BLaER1 treated with 17β-estradiol and CSF1 and Interleukin-3, amounts not matched to agents 10 nM and 100 nM (cell line): ENCODE measurements at regions not wholly inside any gene's neighbourhood (a gene's known extent, or its start where the extent isn't known, plus 50 kb on each side); places are given as distances from the start of the nearest gene placed in this dataset.

Experiments used
- H3K27ac ChIP-seq, 11 experiments: shearing (Covaris generic); formaldehyde crosslinking; 2 replicates each; pipeline ENCODE4 v1.8.1; 2022
- H3K27me3 ChIP-seq, 11 experiments: shearing (Covaris generic); formaldehyde crosslinking; 2 replicates each; pipeline ENCODE4 v1.8.1; 2022
- H3K36me3 ChIP-seq, 11 experiments: shearing (Covaris generic); formaldehyde crosslinking; 2 replicates each; pipeline ENCODE4 v1.8.1; 2022
- H3K4me1 ChIP-seq, 10 experiments: shearing (Covaris generic); formaldehyde crosslinking; 2 replicates each; pipeline ENCODE4 v1.8.1; 2022
- H3K4me2 ChIP-seq, 11 experiments: shearing (Covaris generic); formaldehyde crosslinking; 2 replicates each; pipeline ENCODE4 v1.8.1; 2022
- H3K4me3 ChIP-seq, 10 experiments: shearing (Covaris generic); formaldehyde crosslinking; 2 replicates each; pipeline ENCODE4 v1.8.1; 2022
- H3K9ac ChIP-seq, 11 experiments: shearing (Covaris generic); formaldehyde crosslinking; 2 replicates each; pipeline ENCODE4 v1.8.1; 2022
- H3K9me3 ChIP-seq, 11 experiments: shearing (Covaris generic); formaldehyde crosslinking; replicated peaks in 1 of 11; 2 replicates each; pipeline ENCODE4 v1.8.1; 2022
- H4K20me1 ChIP-seq, 11 experiments: shearing (Covaris generic); formaldehyde crosslinking; 2 replicates each; pipeline ENCODE4 v1.8.1; 2022
- Cebpa-rat ChIP-seq, 11 experiments: shearing (Covaris generic); IDR thresholded peaks; 2 replicates each; pipeline ENCODE4 v1.8.1; 2022

DNA sequence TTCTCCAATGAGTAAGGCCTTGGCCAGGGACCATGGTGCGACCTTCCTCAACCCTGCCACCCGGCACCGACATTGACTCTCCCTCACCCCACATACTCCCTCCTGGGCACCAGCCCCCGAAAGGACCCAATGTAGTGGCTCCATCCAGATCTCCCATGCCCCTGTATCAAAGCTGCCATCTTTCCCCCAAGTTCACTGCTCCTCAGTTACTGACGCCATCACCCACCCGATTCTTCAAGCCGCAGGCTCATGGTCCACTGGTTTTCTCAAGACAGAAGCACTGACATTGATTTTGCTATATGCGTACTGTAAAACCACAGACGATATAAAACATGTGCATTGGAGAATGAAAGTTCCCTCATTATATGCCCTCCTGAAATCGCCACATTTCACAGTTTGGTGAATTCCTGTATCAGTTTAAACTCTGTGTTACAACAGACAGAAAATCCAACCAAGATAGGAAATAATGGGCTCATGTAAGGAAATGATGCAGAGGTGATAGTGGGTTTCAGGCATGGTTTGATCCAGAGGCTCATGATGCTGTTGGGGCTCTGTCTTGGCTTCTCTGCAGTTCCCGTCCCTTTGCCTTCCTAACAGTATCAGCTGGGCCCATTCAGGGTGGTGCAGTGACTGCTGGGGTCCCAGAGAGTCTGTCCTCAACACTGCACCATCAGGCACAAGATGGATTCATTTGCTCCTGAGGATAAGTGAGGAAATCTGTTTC lies 207.3 kb upstream of the IER5L start:
- H3K27ac ChIP-seq: peak overlapping the region in 1 of 11 experiments; percentile 82; a peak in 2 of 22 replicates
- H3K4me3 ChIP-seq: no peak overlapping the region
- no peak for TF ChIP-seq Cebpa-rat (IDR thresholded peaks at IDR 0.05)

DNA sequence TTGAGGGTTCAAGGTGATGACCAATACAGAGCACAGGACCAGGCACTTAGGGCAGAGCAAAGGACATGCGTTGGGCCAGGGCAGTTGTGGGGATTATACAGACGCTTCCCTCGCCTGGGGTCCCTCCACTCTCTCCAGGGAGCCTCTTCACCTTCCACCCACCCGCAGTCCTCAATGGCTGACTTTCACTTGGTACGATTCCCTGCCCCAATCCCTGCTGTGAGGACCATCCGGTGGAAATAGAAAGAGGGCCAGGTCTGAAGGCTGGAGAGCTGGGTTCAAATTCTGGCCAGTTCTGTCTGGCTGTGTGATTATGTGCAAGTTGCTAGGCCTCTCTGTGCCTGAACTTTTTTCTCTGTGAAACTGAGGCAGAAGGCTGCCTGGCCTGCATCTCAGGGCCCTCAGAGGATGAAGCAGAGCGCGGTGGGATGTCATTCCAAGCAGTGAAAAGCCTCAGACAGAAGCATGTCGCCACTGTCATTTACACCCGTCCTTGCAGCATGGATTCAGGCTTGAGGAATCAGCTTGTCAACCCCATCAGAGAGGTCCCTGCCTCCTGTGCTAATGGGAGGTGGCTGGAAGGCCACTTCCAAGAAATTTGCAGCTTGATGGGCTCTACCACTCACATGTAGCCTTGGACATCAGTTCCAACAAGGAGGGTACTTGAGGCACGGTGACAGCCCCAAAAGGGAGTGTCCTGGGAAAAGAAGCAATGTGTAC lies 206.6 kb upstream of the IER5L start:
- no peak for TF ChIP-seq Cebpa-rat (IDR thresholded peaks at IDR 0.05)
- H3K27me3 ChIP-seq: peaks cover 0 to 2% (median 0%) of the 10 kb centered on the region in 11 experiments; a peak in 2 of 22 replicates
- no peaks in the 10 kb centered on the region for H4K20me1 ChIP-seq
- peak overlapping the region; percentile 73 to 98 (median 93); a peak in 21 of 22 replicates for H3K4me2 ChIP-seq
- H3K9ac ChIP-seq: peak overlapping the region in 3 of 11 experiments; percentile 80 to 88 (median 81); a peak in 6 of 22 replicates
- no peaks in the 10 kb centered on the region for H3K36me3 ChIP-seq
- peak overlapping the region in 2 of 10 experiments; percentile 57 to 73; a peak in 4 of 20 replicates for H3K4me3 ChIP-seq
- H3K4me1 ChIP-seq: peaks cover 19 to 50% (median 46%) of the 10 kb centered on the region in 10 experiments
- peak overlapping the region in 7 of 11 experiments; percentile 73 to 92 (median 83); a peak in 11 of 22 replicates for H3K27ac ChIP-seq
- no peaks in the 10 kb centered on the region for H3K9me3 ChIP-seq

More for the DNA sequence above, 207.3 kb upstream of the IER5L start:
- Histone ChIP-seq H3K4me1 (peaks cover 19 to 50% (median 46%) of the 10 kb centered on the region in 10 experiments), H3K4me2 (peak overlapping the region in 9 of 11 experiments; percentile 73 to 98 (median 92); a peak in 18 of 22 replicates), H4K20me1 (no peaks in the 10 kb centered on the region), H3K9ac (no peak overlapping the region), H3K36me3 (no peaks in the 10 kb centered on the region), H3K27me3 (no peaks in the 10 kb centered on the region), H3K9me3 (no peaks in the 10 kb centered on the region)

DNA sequence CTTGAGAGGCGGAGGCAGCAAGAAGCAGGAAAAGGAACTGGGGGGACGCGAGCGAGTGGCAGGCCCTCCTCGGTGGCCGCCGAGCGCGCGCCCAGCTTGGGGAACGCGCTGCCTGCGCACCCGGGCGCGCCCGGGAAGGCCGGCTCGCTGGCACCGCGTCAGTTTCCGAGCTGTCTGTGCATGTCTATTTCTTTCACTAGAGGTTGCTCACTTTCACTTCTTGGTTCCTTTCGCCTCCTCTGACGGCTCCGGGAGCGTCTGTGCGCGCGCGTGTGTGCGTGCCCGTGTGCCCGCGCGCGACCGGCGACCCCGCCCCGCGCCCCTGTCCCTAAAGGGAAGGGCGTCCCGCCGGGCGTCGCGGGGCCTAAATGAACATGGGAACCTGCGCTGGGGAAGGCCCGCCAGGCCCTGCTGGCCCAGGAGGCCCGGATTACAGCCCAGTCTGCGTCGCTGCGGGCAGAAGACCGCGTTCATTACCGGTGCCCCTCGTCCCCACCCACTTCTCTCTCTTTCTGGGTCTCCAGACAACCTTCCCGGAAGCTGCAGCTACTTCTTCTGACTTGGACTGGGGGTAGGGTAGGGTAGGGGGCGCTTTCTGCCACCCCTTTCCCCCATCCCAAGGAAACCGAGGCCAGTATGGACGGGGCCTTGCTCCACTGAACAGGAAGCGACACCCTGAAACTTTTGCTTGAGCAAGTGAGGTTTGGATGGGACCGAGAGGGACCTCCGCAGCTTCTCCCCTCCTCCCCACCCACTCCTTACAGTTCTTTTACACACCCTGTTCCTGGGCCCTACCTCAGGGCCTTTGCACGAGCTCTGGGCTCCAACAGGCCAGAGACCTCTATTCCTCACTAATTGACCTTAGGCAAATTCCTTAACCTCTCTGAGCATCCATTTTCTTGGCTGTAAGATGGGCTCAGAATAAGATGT lies 205.8 kb upstream of the IER5L start:
- Histone ChIP-seq H3K9ac (peak overlapping the region; percentile 75 to 88 (median 82)), H3K4me3 (peak overlapping the region; percentile 43 to 73 (median 59)), H3K9me3 (no peaks in the 10 kb centered on the region), H3K4me1 (peaks cover 19 to 52% (median 46%) of the 10 kb centered on the region in 10 experiments), H3K27me3 (peaks cover 4 to 11% (median 8%) of the 10 kb centered on the region in 11 experiments), H4K20me1 (no peaks in the 10 kb centered on the region), H3K36me3 (no peaks in the 10 kb centered on the region), H3K4me2 (peak overlapping the region; percentile 73 to 98 (median 93)), H3K27ac (peak overlapping the region; percentile 73 to 92 (median 83))
- TF ChIP-seq Cebpa-rat (IDR thresholded peaks at IDR 0.05): no peak

DNA sequence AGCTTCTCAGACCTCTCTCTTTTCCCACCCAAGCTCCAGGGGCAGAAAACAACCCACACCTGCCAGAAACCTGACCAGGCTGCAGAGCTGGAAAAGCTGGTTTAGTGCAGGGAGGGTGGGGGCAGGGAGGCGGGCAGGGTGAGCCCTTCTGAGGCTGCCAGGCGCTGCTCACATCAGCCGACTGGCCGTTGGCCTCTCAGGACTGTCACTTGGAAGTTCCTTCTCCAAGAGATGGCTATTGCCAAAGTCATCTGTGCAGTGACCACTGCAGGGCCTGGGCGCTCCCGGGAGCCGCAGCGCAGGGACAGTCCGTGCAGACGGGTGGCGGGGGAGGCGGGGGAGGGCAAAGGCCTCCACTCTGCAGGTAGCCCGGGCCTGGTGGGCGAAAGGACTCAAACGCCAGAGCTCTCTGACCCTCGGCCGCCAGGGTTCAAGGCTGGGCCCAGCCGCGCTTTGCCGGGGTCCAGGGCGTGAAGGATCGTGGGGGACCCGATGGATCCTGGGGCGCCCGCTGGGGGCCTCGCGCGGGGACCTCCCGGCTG lies 205.0 kb upstream of the IER5L start:
- Histone ChIP-seq H3K36me3 (no peaks in the 10 kb centered on the region), H3K9me3 (no peaks in the 10 kb centered on the region), H3K4me3 (peak overlapping the region; percentile 43 to 73 (median 59)), H3K4me2 (peak overlapping the region; percentile 73 to 98 (median 93)), H3K9ac (peak overlapping the region; percentile 75 to 88 (median 82)), H3K27me3 (peaks cover 12 to 18% (median 16%) of the 10 kb centered on the region in 11 experiments), H3K4me1 (peaks cover 24 to 60% (median 53%) of the 10 kb centered on the region in 10 experiments), H4K20me1 (no peaks in the 10 kb centered on the region), H3K27ac (peak overlapping the region; percentile 73 to 92 (median 83))
- no peak for TF ChIP-seq Cebpa-rat (IDR thresholded peaks at IDR 0.05)

DNA sequence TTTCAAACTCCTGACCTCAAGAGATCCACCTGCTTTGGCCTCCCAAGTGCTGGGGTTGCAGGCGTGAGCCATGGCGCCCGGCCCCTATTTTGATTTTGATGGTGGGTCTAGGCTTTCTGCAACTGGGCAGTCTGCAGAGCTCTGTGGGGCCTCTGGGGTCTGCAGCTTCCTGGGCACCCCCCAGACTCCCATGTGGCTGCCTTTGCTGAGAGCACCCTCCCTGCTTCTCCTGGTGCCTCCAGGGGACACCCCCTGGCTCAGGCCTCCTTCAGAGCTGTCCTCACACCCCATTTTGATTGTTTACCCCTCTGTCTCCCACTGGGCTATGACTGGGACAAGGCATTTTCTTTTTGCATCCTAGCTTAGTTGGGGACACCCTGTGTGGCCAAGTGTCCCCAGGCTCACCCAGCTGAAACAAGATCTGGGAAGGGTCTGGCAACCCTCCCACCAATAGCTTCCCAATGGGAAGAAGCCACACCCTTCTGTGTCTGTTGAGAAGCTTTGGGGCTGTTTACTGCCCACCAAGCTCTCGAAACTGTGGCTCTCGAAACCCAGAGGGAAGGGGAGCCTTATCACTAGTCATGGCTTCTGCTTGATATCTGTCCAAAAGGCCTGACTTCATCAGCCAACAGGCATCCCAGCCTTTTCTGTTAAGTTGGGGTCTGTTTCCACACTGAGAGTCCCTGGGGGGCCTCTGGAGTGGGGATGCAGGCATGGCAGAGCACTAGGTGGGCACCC lies 204.4 kb upstream of the IER5L start:
- no peak for TF ChIP-seq Cebpa-rat (IDR thresholded peaks at IDR 0.05)
- H3K27me3 ChIP-seq: peaks cover 18 to 24% (median 22%) of the 10 kb centered on the region in 11 experiments
- H4K20me1 ChIP-seq: no peaks in the 10 kb centered on the region
- H3K27ac ChIP-seq: peak overlapping the region in 5 of 11 experiments; percentile 11 to 88 (median 83); a peak in 5 of 22 replicates
- peak overlapping the region; percentile 73 to 98 (median 93) for H3K4me2 ChIP-seq
- H3K4me3 ChIP-seq: peak overlapping the region in 4 of 10 experiments; percentile 53 to 63 (median 58); a peak in 7 of 20 replicates
- H3K4me1 ChIP-seq: peaks cover 28 to 66% (median 59%) of the 10 kb centered on the region in 10 experiments
- H3K9ac ChIP-seq: peak overlapping the region in 8 of 11 experiments; percentile 80 to 88 (median 82); a peak in 12 of 22 replicates
- no peaks in the 10 kb centered on the region for H3K36me3 ChIP-seq
- no peaks in the 10 kb centered on the region for H3K9me3 ChIP-seq

DNA sequence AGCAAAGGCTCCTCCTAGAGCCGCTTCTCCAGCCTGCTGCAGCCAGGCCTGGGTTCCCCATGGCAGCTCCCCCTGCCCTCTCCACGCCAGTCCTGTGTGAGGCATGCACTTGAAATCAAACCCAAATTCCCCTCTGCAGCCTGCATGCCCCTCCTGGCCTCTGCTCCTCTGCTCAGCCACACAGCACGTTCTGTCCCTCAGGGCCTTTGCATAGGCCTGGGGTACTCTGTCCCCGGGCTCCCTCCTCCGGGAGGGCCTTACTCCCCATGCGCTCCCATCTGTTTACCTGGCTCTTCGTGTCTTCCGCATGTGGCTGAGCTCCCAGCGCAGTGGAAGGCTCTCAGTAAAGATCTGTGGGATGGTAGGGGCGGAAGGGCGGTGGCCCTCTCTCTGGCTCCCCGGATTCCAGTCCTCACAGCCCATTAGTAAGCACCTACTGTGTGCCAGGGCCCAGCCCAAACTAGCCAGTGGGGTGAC lies 203.5 kb upstream of the IER5L start:
- no peak overlapping the region for H3K27ac ChIP-seq

DNA sequence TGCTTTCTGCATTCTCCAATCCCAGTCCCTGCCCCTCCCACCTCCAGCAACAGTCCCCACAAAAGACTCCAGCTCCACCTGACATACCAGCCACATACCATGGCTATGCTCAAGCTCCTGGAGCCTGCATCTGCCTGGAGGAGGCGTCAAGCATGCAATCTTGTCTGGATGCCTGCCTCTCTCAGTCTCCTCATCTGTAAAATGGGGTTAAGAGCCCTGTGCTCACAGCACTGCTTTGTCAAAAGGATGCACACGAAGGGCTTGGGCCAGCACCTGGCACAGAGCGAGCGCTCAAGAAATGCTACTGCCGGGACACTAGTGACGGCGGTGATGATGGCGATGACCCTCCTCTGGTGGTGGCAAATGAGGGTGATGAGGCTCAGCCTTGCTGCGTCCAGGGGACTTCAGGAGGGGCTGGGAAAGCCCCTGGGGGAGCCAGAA lies 202.9 kb upstream of the IER5L start:
- H3K4me1 ChIP-seq: peaks cover 28 to 55% (median 53%) of the 10 kb centered on the region in 10 experiments
- no peak overlapping the region for H3K4me3 ChIP-seq
- no peak overlapping the region for H3K27ac ChIP-seq
- TF ChIP-seq Cebpa-rat (IDR thresholded peaks at IDR 0.05): no peak
- H4K20me1 ChIP-seq: no peaks in the 10 kb centered on the region
- H3K36me3 ChIP-seq: no peaks in the 10 kb centered on the region
- H3K9me3 ChIP-seq: no peaks in the 10 kb centered on the region
- H3K27me3 ChIP-seq: peaks cover 22 to 33% (median 28%) of the 10 kb centered on the region in 11 experiments
- no peak overlapping the region for H3K4me2 ChIP-seq
- H3K9ac ChIP-seq: no peak overlapping the region

More for the DNA sequence above, 203.5 kb upstream of the IER5L start:
- Histone ChIP-seq H3K4me2 (no peak overlapping the region), H3K4me3 (no peak overlapping the region), H3K27me3 (peaks cover 22 to 32% (median 27%) of the 10 kb centered on the region in 11 experiments), H3K9me3 (no peaks in the 10 kb centered on the region), H3K9ac (no peak overlapping the region), H3K36me3 (no peaks in the 10 kb centered on the region), H4K20me1 (no peaks in the 10 kb centered on the region), H3K4me1 (peaks cover 28 to 59% (median 58%) of the 10 kb centered on the region in 10 experiments)
- TF ChIP-seq Cebpa-rat (IDR thresholded peaks at IDR 0.05): no peak
